Aorta (tissue), 5 donors: ENCODE measurements at regions not wholly inside any gene's neighbourhood (a gene's known extent, or its start where the extent isn't known, plus 50 kb on each side); places are given as distances from the start of the nearest gene placed in this dataset.

Experiments
- ATAC-seq: fragments of 200-7000 bp; cut with Tn5 transposase; one replicate; pipeline ENCODE4 v1.9.1; 2022; ENCODE audit warnings: moderate library complexity; ENCODE audit not compliant: low FRiP score
- DNase-seq, 2 donors: peaks; one replicate each; pipeline ENCODE4 v3.0.0-alpha.2; 2020
- H3K27ac ChIP-seq, 2 donors: one replicate each; pipeline ENCODE4 v1.5.1; 2013; ENCODE audit warnings: low read length in 2 of 2, mild to moderate bottlenecking in 2 of 2, moderate library complexity in 2 of 2, control low read depth in 1 of 2, inconsistent platforms in 1 of 2, low read depth in 1 of 2
- H3K27me3 ChIP-seq, 2 donors: one replicate each; pipeline ENCODE4 v1.6.1; 2013; ENCODE audit warnings: control low read depth in 1 of 2, low read length in 1 of 2, mild to moderate bottlenecking in 1 of 2, moderate library complexity in 1 of 2; ENCODE audit not compliant: insufficient read depth in 2 of 2, control insufficient read depth in 1 of 2
- H3K36me3 ChIP-seq, 2 donors: one replicate each; pipeline ENCODE4 v1.6.1; 2013; ENCODE audit warnings: control low read depth in 1 of 2, low read length in 1 of 2, mild to moderate bottlenecking in 1 of 2; ENCODE audit not compliant: insufficient read depth in 2 of 2, control insufficient read depth in 1 of 2
- H3K4me1 ChIP-seq, 2 donors: one replicate each; pipeline ENCODE4 v1.6.1; 2013; ENCODE audit warnings: low read length in 2 of 2, control low read depth in 1 of 2, mild to moderate bottlenecking in 1 of 2, moderate library complexity in 1 of 2; ENCODE audit not compliant: insufficient read depth in 2 of 2, control insufficient read depth in 1 of 2
- H3K4me3 ChIP-seq, 2 donors: one replicate each; pipeline ENCODE4 v1.5.1; 2013; ENCODE audit warnings: low read length in 2 of 2, control low read depth in 1 of 2, mild to moderate bottlenecking in 1 of 2
- H3K9me3 ChIP-seq: one replicate; pipeline ENCODE4 v1.6.1; 2013; ENCODE audit warnings: mild to moderate bottlenecking, low read length; ENCODE audit not compliant: control insufficient read depth
- WGBS, 2 donors: extraction: QIAGEN DNeasy Blood & Tissue Kit; methylation state at CpG; one replicate each; pipeline ENCODE4 v1.1.7; 2013; 5-methylcytosine and 5-hydroxymethylcytosine counted together
- intact Hi-C, 2 donors: fragments of 100-400 bp; cut with DNase I; formaldehyde crosslinking; loops; one replicate each; pipeline versions ENCODE4 v1.14.2 to v1.15.0; 2022
- donor health status: healthy with polysubstance abuse.
- donor health status: Bipolar disorder and iron deficiency.
- donor health status: DM: no; HTN: no; CAD: no.
- donor health status: DM: no; HTN: no; CAD: no.
- donor health status: DM: yes; HTN: yes; CAD: no.

DNA sequence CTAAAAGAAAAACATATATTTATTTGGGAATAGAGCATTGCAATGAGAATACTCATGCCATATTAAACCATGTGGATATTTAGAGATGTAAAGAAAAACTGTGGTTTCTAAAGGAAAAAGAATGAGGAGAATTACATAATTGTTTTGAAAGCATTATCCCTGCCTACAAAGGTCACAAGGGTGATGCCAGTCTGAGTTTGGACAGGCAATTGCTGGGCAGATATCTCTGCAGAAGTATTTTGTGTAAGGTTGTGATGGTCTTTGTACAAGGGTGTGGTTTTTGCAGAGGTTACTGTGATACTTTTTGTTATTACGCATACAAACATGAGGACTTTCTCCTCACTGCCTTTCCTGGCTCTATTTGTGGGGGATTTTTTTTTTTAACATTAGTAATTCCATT is 2022.9 kb upstream of the CDH6 start:
- Histone ChIP-seq H3K27me3 (no peaks in the 10 kb centered on the region), H3K27ac (no peak overlapping the region), H3K36me3 (no peaks in the 10 kb centered on the region), H3K9me3 (no peaks in the 10 kb centered on the region), H3K4me3 (no peak overlapping the region), H3K4me1 (no peaks in the 10 kb centered on the region)
- WGBS, 2 donors, result 89 to 91% methylated on average over 1 of the region's 1 CpG
- ATAC-seq, result no peak
- intact Hi-C loops, result no loop called here
- DNase-seq, result no peak

DNA sequence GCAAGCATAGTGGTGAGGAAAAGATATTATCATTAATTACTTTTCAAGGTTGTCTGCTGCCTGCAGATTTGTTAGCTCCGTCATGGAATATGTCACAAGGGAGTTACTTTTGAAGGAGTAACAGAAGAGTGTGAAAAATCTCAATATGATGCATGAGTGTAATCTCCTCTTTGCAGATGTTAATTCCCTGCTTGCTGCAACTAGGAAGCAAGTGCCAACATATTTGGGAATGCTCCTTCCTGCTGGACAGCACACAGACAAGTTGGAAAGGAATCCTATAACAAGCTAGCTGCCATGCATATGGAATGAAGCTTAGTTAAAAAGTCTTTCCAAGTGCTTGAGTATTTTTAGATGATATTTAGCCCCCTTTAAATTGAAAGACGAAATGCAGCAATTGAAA is 2023.6 kb upstream of the CDH6 start:
- ATAC-seq, result no peak
- no peak for DNase-seq
- Histone ChIP-seq H3K9me3 (no peaks in the 10 kb centered on the region), H3K36me3 (no peaks in the 10 kb centered on the region), H3K4me1 (no peaks in the 10 kb centered on the region), H3K27me3 (no peaks in the 10 kb centered on the region), H3K4me3 (no peak overlapping the region), H3K27ac (no peak overlapping the region)
- 19 to 23% methylated on average over 2 of the region's 2 CpGs for WGBS, 2 donors
- intact Hi-C loops, result no loop called here

DNA sequence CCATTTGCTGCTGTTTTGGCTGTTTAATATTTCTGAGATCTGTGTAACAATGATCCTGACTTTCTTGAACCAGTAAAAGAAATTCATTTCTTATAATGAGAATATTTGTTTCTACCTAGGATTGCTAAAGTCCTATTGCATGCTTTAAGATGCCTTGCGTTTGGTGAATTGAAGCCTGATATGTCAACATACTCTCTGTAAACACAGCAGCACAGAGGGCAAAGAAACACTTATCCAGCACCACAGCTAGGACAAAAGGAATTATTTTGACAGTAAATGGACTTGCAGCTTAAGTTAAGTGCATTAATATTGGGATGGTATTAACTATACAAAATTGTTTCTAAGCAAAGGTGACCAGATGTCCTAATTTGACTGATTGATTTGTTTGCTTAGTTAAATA is 2031.2 kb upstream of the CDH6 start:
- DNase-seq (no peak), ATAC-seq (no peak)
- Histone ChIP-seq H3K4me3 (no peak overlapping the region), H3K27me3 (no peaks in the 10 kb centered on the region), H3K9me3 (no peaks in the 10 kb centered on the region), H3K4me1 (no peaks in the 10 kb centered on the region), H3K27ac (no peak overlapping the region), H3K36me3 (no peaks in the 10 kb centered on the region)
- intact Hi-C loops, result no loop called here
- whole genome bisulfite sequencing, 2 donors, result 29 to 31% methylated on average over 1 of the region's 1 CpG

DNA sequence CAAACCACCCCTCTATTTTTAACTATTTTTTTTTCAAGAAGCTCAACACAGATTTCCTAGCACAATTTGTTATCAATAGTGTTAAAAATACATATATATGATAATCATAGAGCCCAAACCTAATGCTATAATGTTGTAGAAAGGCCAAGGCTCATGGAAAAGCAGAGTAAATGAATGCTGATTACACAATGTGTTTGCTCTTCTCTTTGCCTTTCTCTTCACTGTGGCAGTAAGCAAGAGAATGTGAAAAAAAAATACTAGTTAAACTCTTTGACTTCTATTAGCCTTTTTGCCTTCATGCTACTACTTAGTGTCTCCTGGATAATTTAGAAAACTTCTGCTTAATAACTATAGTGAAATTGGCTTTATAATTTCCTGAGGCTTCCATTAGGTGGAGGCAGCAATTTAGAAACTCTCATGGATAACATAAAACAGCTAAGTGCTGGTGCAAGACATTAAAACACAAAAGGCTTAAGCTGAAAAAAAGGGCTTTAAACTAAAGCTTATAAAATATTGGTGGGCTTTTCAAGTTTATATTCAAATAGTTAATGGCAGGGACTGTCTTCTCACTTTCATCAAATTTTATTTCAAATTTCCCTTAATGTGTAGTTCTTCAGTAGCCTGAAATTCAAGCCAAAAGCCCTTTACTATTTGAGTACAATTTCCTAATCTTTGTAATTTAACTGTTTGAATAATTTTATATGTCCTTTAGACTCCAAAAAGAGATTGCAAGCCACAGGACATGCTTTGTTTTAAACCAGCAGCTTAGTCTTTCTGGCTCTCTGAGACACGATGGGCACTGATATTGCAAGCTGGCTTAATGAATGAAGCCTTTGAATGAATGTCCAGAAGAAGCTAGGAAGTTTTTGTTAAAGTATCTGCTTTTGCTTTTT is 2031.8 kb upstream of the CDH6 start:
- H3K36me3 ChIP-seq, result no peaks in the 10 kb centered on the region
- no peak overlapping the region for H3K27ac ChIP-seq
- no peaks in the 10 kb centered on the region for H3K4me1 ChIP-seq
- intact Hi-C loops, result no loop called here
- no peaks in the 10 kb centered on the region for H3K27me3 ChIP-seq
- DNase-seq (no peak), ATAC-seq (no peak)
- 27% methylated on average over 1 of the region's 1 CpG for WGBS, 2 donors
- no peaks in the 10 kb centered on the region for H3K9me3 ChIP-seq
- H3K4me3 ChIP-seq, result no peak overlapping the region

DNA sequence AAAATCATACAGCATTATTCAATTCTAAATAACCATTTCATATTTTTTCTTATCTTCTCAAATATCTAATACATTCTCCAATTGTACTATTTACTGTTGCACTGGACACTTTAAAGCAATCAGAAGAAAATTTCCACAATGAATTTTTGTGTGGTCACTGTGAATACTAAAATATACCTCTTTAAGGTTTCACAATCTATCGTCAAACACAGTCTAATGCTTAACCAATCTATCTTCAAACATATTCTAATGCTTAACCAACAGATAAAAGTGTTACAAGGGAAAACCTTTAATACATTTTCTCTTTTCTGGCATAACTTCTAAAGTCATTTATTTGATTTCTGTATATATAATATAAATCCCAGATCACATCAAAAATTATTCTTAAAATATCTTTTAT is 2035.5 kb upstream of the CDH6 start:
- intact Hi-C loops, result no loop called here
- H3K9me3 ChIP-seq, result no peaks in the 10 kb centered on the region
- no peak overlapping the region for H3K27ac ChIP-seq
- 63 to 69% methylated on average over 1 of the region's 1 CpG for WGBS, 2 donors
- DNase-seq, result no peak
- ATAC-seq, result no peak
- H3K4me1 ChIP-seq, result no peaks in the 10 kb centered on the region
- H3K27me3 ChIP-seq, result no peaks in the 10 kb centered on the region
- H3K4me3 ChIP-seq, result no peak overlapping the region
- no peaks in the 10 kb centered on the region for H3K36me3 ChIP-seq

DNA sequence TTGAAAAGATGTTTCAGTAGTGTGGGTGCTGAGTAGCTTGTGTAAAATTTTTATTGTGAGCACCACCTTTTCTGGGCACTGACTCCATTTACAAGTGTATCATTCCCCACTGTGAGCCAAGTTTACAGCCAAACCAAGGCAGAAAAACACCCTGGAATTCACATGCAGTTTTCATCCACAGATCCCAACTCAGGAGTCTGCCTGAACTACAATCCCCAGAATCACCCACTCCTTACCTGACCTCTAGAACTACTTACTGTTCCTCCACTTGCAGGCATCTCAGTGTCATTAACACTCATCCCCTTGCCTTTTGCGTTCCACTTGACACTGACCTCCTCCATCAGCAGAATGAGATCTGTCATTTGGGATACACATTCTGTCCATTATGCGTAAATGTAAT is 2042.6 kb upstream of the CDH6 start:
- H3K4me3 ChIP-seq, result no peak overlapping the region
- H3K36me3 ChIP-seq, result no peaks in the 10 kb centered on the region
- intact Hi-C loops, result no loop called here
- no peak overlapping the region for H3K27ac ChIP-seq
- no peak for DNase-seq
- WGBS, 2 donors, result 48 to 54% methylated on average over 2 of the region's 2 CpGs
- H3K27me3 ChIP-seq, result no peaks in the 10 kb centered on the region
- no peak for ATAC-seq
- H3K9me3 ChIP-seq, result peaks cover 2% of the 10 kb centered on the region
- H3K4me1 ChIP-seq, result no peaks in the 10 kb centered on the region

DNA sequence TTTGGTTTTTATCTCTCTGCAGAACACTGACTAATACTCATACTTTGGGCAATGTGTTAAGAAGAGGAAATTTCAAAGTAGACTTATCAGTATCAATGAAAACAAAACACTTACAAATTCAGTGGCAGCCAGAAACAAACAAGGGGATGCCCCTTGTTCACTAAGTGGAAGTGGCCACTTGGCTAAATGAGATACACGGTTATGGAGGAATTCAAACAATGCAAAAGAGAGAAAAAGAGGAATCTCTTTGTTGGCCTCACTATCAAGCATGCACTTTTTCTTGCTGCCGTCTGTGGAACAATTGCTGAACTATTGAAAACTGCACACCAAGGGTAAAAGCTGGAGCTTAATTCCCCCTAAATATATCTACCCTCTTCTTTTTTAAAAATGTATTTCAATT is 2044.9 kb upstream of the CDH6 start:
- no peaks in the 10 kb centered on the region for H3K4me1 ChIP-seq
- H3K4me3 ChIP-seq, result no peak overlapping the region
- no peak overlapping the region for H3K27ac ChIP-seq
- H3K36me3 ChIP-seq, result no peaks in the 10 kb centered on the region
- H3K9me3 ChIP-seq, result peaks cover 2% of the 10 kb centered on the region
- DNase-seq (no peak), ATAC-seq (no peak)
- 47 to 64% methylated on average over 2 of the region's 2 CpGs for WGBS, 2 donors
- intact Hi-C loops, result no loop called here
- H3K27me3 ChIP-seq, result no peaks in the 10 kb centered on the region

DNA sequence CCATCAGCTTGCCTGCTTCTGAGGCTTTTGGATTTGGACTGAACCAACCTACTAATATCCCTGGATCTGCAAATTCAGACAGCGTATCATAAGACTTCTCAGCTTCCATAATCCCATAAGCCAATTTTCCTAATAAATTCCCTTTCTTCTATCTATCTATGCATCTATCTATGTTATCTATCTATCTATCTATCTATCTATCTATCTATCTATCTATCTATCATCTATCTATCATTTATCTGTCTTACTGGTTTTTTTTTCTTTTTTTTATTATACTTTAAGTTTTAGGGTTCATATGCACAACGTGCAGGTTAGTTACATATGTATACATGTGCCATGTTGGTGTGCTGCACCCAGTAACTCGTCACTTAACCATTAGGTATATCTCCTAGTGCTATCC is 2045.4 kb upstream of the CDH6 start:
- Histone ChIP-seq H3K36me3 (no peaks in the 10 kb centered on the region), H3K9me3 (peaks cover 2% of the 10 kb centered on the region), H3K4me3 (no peak overlapping the region), H3K27ac (no peak overlapping the region), H3K27me3 (no peaks in the 10 kb centered on the region), H3K4me1 (no peaks in the 10 kb centered on the region)
- no peak for ATAC-seq
- intact Hi-C loops, result no loop called here
- 84 to 91% methylated on average over 3 of the region's 3 CpGs for WGBS, 2 donors
- no peak for DNase-seq

DNA sequence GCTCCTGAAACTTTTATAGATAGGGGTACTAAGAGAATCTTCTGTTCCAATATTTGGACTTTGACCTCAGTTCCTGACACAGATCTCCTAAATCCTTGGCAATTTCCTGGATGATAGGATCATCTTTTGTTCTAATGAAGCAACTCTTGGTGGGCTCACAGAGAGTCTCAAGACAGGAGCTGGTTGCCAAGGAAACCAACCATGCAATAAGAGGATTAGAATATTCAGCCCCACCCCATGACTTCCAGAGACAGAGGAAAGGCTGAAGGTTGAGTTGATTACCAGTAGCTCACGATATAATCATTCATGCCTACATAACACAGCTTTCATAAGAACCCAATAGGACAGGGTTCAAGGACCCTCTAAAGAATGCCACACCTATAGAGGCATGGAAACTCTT is 2050.2 kb upstream of the CDH6 start:
- 59 to 81% methylated on average over 1 of the region's 1 CpG for WGBS, 2 donors

More for the DNA sequence above, 2050.2 kb upstream of the CDH6 start:
- Histone ChIP-seq H3K27me3 (no peaks in the 10 kb centered on the region), H3K4me3 (no peak overlapping the region), H3K9me3 (peaks cover 2% of the 10 kb centered on the region), H3K36me3 (no peaks in the 10 kb centered on the region), H3K4me1 (no peaks in the 10 kb centered on the region), H3K27ac (no peak overlapping the region)
- intact Hi-C loops, result no loop called here
- DNase-seq (no peak), ATAC-seq (no peak)
